BLaER1 treated with 17β-estradiol and CSF1 and Interleukin-3, amounts not matched to agents 10 nM and 100 nM (cell line): ENCODE measurements at regions not wholly inside any gene's neighbourhood (a gene's known extent, or its start where the extent isn't known, plus 50 kb on each side); places are given as distances from the start of the nearest gene placed in this dataset.

Experiments
- H3K27ac ChIP-seq, 11 experiments: shearing (Covaris generic); formaldehyde crosslinking; 2 replicates each; pipeline ENCODE4 v1.8.1; 2022
- H3K27me3 ChIP-seq, 11 experiments: shearing (Covaris generic); formaldehyde crosslinking; 2 replicates each; pipeline ENCODE4 v1.8.1; 2022
- H3K36me3 ChIP-seq, 11 experiments: shearing (Covaris generic); formaldehyde crosslinking; 2 replicates each; pipeline ENCODE4 v1.8.1; 2022
- H3K4me1 ChIP-seq, 10 experiments: shearing (Covaris generic); formaldehyde crosslinking; 2 replicates each; pipeline ENCODE4 v1.8.1; 2022
- H3K4me2 ChIP-seq, 11 experiments: shearing (Covaris generic); formaldehyde crosslinking; 2 replicates each; pipeline ENCODE4 v1.8.1; 2022
- H3K4me3 ChIP-seq, 10 experiments: shearing (Covaris generic); formaldehyde crosslinking; 2 replicates each; pipeline ENCODE4 v1.8.1; 2022
- H3K9ac ChIP-seq, 11 experiments: shearing (Covaris generic); formaldehyde crosslinking; 2 replicates each; pipeline ENCODE4 v1.8.1; 2022
- H3K9me3 ChIP-seq, 11 experiments: shearing (Covaris generic); formaldehyde crosslinking; replicated peaks in 1 of 11; 2 replicates each; pipeline ENCODE4 v1.8.1; 2022
- H4K20me1 ChIP-seq, 11 experiments: shearing (Covaris generic); formaldehyde crosslinking; 2 replicates each; pipeline ENCODE4 v1.8.1; 2022
- Cebpa-rat ChIP-seq, 11 experiments: shearing (Covaris generic); IDR thresholded peaks; 2 replicates each; pipeline ENCODE4 v1.8.1; 2022

- Histone ChIP-seq H3K27ac (no peak overlapping the region), H3K36me3 (no peaks in the 10 kb centered on the region), H3K9me3 (peaks cover 0 to 9% (median 0%) of the 10 kb centered on the region in 11 experiments; a peak in 4 of 22 replicates), H3K4me1 (no peaks in the 10 kb centered on the region), H3K4me2 (no peak overlapping the region), H3K4me3 (no peak overlapping the region), H3K27me3 (no peaks in the 10 kb centered on the region), H4K20me1 (no peaks in the 10 kb centered on the region), H3K9ac (no peak overlapping the region)
- no peak for TF ChIP-seq Cebpa-rat (IDR thresholded peaks at IDR 0.05)
Measured at GRCh38 chr2:57558312-57558711, 488.3 kb upstream of the VRK2 start.

- Histone ChIP-seq H3K9me3 (peaks cover 0 to 5% (median 0%) of the 10 kb centered on the region in 11 experiments; a peak in 1 of 22 replicates), H3K36me3 (no peaks in the 10 kb centered on the region), H3K9ac (no peak overlapping the region), H3K27ac (no peak overlapping the region), H3K27me3 (no peaks in the 10 kb centered on the region), H3K4me3 (no peak overlapping the region), H3K4me1 (peaks cover 0 to 11% (median 6%) of the 10 kb centered on the region in 10 experiments; a peak in 9 of 20 replicates), H4K20me1 (no peaks in the 10 kb centered on the region), H3K4me2 (no peak overlapping the region)
- no peak for TF ChIP-seq Cebpa-rat (IDR thresholded peaks at IDR 0.05)
Measured at GRCh38 chr2:57562495-57562894, 484.1 kb upstream of the VRK2 start.

- Histone ChIP-seq H3K9me3 (peaks cover 0 to 5% (median 0%) of the 10 kb centered on the region in 11 experiments; a peak in 1 of 22 replicates), H3K9ac (no peak overlapping the region), H3K4me2 (no peak overlapping the region), H3K27me3 (no peaks in the 10 kb centered on the region), H3K4me3 (no peak overlapping the region), H3K27ac (no peak overlapping the region), H3K4me1 (peaks cover 0 to 11% (median 6%) of the 10 kb centered on the region in 10 experiments; a peak in 9 of 20 replicates), H4K20me1 (no peaks in the 10 kb centered on the region), H3K36me3 (no peaks in the 10 kb centered on the region)
- no peak for TF ChIP-seq Cebpa-rat (IDR thresholded peaks at IDR 0.05)
Measured at GRCh38 chr2:57563015-57563414, 483.6 kb upstream of the VRK2 start.

- Histone ChIP-seq H3K9me3 (peaks cover 0 to 5% (median 0%) of the 10 kb centered on the region in 11 experiments; a peak in 1 of 22 replicates), H3K27ac (no peak overlapping the region), H3K4me3 (no peak overlapping the region), H3K4me1 (peaks cover 0 to 11% (median 6%) of the 10 kb centered on the region in 10 experiments; a peak in 9 of 20 replicates), H3K36me3 (no peaks in the 10 kb centered on the region), H3K4me2 (no peak overlapping the region), H4K20me1 (no peaks in the 10 kb centered on the region), H3K9ac (no peak overlapping the region), H3K27me3 (no peaks in the 10 kb centered on the region)
- no peak for TF ChIP-seq Cebpa-rat (IDR thresholded peaks at IDR 0.05)
Measured at GRCh38 chr2:57567245-57567644, 479.4 kb upstream of the VRK2 start.

- Histone ChIP-seq H3K27ac (no peak overlapping the region), H3K4me1 (peaks cover 0 to 8% (median 5%) of the 10 kb centered on the region in 10 experiments; a peak in 9 of 20 replicates), H3K4me3 (no peak overlapping the region), H4K20me1 (no peaks in the 10 kb centered on the region), H3K4me2 (no peak overlapping the region), H3K9ac (no peak overlapping the region), H3K36me3 (no peaks in the 10 kb centered on the region), H3K9me3 (peaks cover 0 to 5% (median 0%) of the 10 kb centered on the region in 11 experiments; a peak in 1 of 22 replicates), H3K27me3 (no peaks in the 10 kb centered on the region)
- no peak for TF ChIP-seq Cebpa-rat (IDR thresholded peaks at IDR 0.05)
Measured at GRCh38 chr2:57569396-57569795, 477.2 kb upstream of the VRK2 start.

- Histone ChIP-seq H3K4me1 (no peaks in the 10 kb centered on the region), H3K9ac (no peak overlapping the region), H3K9me3 (peaks cover 0 to under 1% (median 0%) of the 10 kb centered on the region in 11 experiments; a peak in 1 of 22 replicates), H3K36me3 (no peaks in the 10 kb centered on the region), H3K27ac (no peak overlapping the region), H4K20me1 (no peaks in the 10 kb centered on the region), H3K27me3 (no peaks in the 10 kb centered on the region), H3K4me3 (no peak overlapping the region), H3K4me2 (no peak overlapping the region)
- TF ChIP-seq Cebpa-rat (IDR thresholded peaks at IDR 0.05), result no peak
Measured at GRCh38 chr2:57570961-57571360, 475.6 kb upstream of the VRK2 start.

GRCh38 chr2:57575700-57576268, 470.8 kb upstream of the VRK2 start:
- Histone ChIP-seq H3K9me3 (no peaks in the 10 kb centered on the region), H3K9ac (no peak overlapping the region), H3K4me2 (no peak overlapping the region), H3K4me3 (no peak overlapping the region), H4K20me1 (no peaks in the 10 kb centered on the region), H3K27me3 (no peaks in the 10 kb centered on the region), H3K4me1 (no peaks in the 10 kb centered on the region), H3K27ac (no peak overlapping the region), H3K36me3 (no peaks in the 10 kb centered on the region)
- no peak for TF ChIP-seq Cebpa-rat (IDR thresholded peaks at IDR 0.05)

GRCh38 chr2:57576983-57577382, 469.6 kb upstream of the VRK2 start:
- Histone ChIP-seq H3K36me3 (no peaks in the 10 kb centered on the region), H3K4me3 (no peak overlapping the region), H3K4me2 (no peak overlapping the region), H4K20me1 (no peaks in the 10 kb centered on the region), H3K4me1 (no peaks in the 10 kb centered on the region), H3K27ac (no peak overlapping the region), H3K9ac (no peak overlapping the region), H3K9me3 (no peaks in the 10 kb centered on the region), H3K27me3 (no peaks in the 10 kb centered on the region)
- no peak for TF ChIP-seq Cebpa-rat (IDR thresholded peaks at IDR 0.05)

GRCh38 chr2:57597940-57598339, 448.7 kb upstream of the VRK2 start:
- H3K27me3 ChIP-seq, result no peaks in the 10 kb centered on the region

More at GRCh38 chr2:57597940-57598339, 448.7 kb upstream of the VRK2 start:
- H3K4me1 ChIP-seq, result peaks cover 52 to 74% (median 67%) of the 10 kb centered on the region in 10 experiments
- peaks cover 0 to 17% (median 9%) of the 10 kb centered on the region in 11 experiments; a peak in 15 of 22 replicates for H3K9me3 ChIP-seq
- peak overlapping the region in 10 of 11 experiments; percentile 9 to 87 (median 78); a peak in 18 of 22 replicates for H3K9ac ChIP-seq
- TF ChIP-seq Cebpa-rat (IDR thresholded peaks at IDR 0.05), result no peak
- no peaks in the 10 kb centered on the region for H3K36me3 ChIP-seq
- H3K4me2 ChIP-seq, result peak overlapping the region; percentile 57 to 78 (median 74)
- H3K27ac ChIP-seq, result peak overlapping the region; percentile 50 to 98 (median 93); a peak in 21 of 22 replicates
- H3K4me3 ChIP-seq, result peak overlapping the region in 4 of 10 experiments; percentile 2 to 33 (median 16); a peak in 4 of 20 replicates
- H4K20me1 ChIP-seq, result no peaks in the 10 kb centered on the region
